Testis (tissue), 2 donors: ENCODE measurements at regions not wholly inside any gene's neighbourhood (a gene's known extent, or its start where the extent isn't known, plus 50 kb on each side); places are given as distances from the start of the nearest gene placed in this dataset.
A peak's percentile ranks its signal among the peaks of the same experiment; 100 is the strongest.

Source experiments
- DNase-seq: peaks from one replicate; pipeline ENCODE4 v3.0.0-alpha.2; 2019
- H3K27ac ChIP-seq, 2 donors: fragments of 200-600 bp; sonication (generic); one replicate each; pipeline ENCODE4 v1.5.1; 2019
- H3K27me3 ChIP-seq: fragments of 200-600 bp; sonication (generic); one replicate; pipeline ENCODE4 v1.5.1; 2019
- H3K36me3 ChIP-seq: fragments of 200-600 bp; sonication (generic); one replicate; pipeline ENCODE4 v1.5.1; 2017; ENCODE audit warnings: low read depth; ENCODE audit errors: missing control alignments
- H3K4me1 ChIP-seq: fragments of 200-600 bp; sonication (generic); one replicate; pipeline ENCODE4 v1.5.1; 2019
- H3K4me3 ChIP-seq, 2 donors: fragments of 200-600 bp; sonication (generic); one replicate each; pipeline ENCODE4 v1.5.1; 2017 to 2019
- H3K9me3 ChIP-seq: fragments of 200-600 bp; sonication (generic); one replicate; pipeline ENCODE4 v1.5.1; 2017
- POLR2A ChIP-seq: fragments of 450-650 bp; IDR thresholded peaks from one replicate; pipeline ENCODE4 v1.6.1; 2017; ENCODE audit warnings: antibody characterized with exemption, mild to moderate bottlenecking, moderate library complexity
- WGBS, 2 donors: methylation state at CpG; one replicate each; pipeline ENCODE4 v1.1.5; 2018; 5-methylcytosine and 5-hydroxymethylcytosine counted together
- intact Hi-C: fragments of 100-400 bp; cut with DNase I; formaldehyde crosslinking; loops from one replicate; pipeline ENCODE4 v1.15.1; 2023; ENCODE audit warnings: low total_unique reads
- TF ChIP-seq, protein P1 (sequence below), 3 experiments: fragments of 450-650 bp in 2 of 3; fragments of 200-600 bp in 1 of 3; sonication (generic) in 1 of 3; IDR thresholded peaks; one replicate each; pipeline ENCODE4 v1.5.1; 2016 to 2019; ENCODE audit warnings: antibody characterized with exemption in 3 of 3, mild to moderate bottlenecking in 2 of 3, moderate library complexity in 1 of 3

DNA sequence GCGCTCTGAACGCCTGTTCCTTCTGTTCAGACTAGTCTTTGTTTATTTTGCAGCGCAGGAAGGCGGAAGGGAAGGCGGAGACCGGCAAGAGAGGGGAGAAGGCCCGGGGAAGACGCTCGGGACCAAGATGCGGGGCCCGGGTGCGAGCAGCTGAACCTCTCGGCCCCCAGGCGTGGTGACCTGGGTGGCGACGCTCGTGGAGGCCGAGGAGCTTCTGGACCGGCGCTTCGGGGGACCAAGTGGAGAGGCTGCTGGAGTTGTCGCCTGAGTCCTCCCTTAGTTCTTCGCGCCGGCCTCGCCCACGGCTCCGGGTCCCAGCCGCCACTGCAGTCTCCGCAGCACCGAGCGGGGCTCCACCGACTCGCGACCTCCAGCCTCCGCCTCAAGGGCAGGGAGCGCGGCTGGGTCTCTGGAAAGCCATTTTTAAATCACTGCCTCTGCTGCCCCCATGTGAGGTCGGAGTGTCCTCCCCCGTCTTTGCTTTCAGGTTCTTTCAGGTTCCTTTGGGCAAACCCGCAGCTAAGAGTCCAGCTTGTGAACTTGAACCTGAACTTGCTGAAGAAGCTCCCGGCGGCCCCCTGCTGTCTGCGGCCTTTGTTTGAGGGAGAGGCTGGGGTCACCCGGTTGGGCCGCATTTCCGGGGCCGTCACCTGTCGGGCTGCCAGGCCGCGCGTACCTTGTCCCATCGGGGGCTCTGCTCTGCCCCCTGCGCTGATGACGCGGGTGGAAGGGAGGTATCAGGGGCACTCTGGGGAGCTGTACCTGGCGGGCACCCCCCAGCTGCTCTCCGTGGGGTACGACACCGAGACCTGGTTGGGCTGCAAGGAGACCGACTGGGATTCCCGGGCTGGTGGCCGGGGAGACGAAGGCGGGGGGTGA, 136.0 kb downstream of the KIF20B start:
- no peaks in the 10 kb centered on the region for H3K36me3 ChIP-seq
- no peaks in the 10 kb centered on the region for H3K9me3 ChIP-seq
- no peaks in the 10 kb centered on the region for H3K4me1 ChIP-seq
- intact Hi-C loops, result no loop called here
- peak overlapping the region; percentile 45 to 60 for H3K4me3 ChIP-seq
- DNase-seq, result peak; percentile 69
- H3K27me3 ChIP-seq, result no peaks in the 10 kb centered on the region
- WGBS, 2 donors, result 2 to 7% methylated on average over 28 to 55 of the region's 65 CpGs
- TF ChIP-seq POLR2A, result no peak
- TF ChIP-seq, protein P1, sequence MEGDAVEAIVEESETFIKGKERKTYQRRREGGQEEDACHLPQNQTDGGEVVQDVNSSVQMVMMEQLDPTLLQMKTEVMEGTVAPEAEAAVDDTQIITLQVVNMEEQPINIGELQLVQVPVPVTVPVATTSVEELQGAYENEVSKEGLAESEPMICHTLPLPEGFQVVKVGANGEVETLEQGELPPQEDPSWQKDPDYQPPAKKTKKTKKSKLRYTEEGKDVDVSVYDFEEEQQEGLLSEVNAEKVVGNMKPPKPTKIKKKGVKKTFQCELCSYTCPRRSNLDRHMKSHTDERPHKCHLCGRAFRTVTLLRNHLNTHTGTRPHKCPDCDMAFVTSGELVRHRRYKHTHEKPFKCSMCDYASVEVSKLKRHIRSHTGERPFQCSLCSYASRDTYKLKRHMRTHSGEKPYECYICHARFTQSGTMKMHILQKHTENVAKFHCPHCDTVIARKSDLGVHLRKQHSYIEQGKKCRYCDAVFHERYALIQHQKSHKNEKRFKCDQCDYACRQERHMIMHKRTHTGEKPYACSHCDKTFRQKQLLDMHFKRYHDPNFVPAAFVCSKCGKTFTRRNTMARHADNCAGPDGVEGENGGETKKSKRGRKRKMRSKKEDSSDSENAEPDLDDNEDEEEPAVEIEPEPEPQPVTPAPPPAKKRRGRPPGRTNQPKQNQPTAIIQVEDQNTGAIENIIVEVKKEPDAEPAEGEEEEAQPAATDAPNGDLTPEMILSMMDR (IDR thresholded peaks at IDR 0.05), result no peak
- H3K27ac ChIP-seq, result peak overlapping the region; percentile 75 to 79

DNA sequence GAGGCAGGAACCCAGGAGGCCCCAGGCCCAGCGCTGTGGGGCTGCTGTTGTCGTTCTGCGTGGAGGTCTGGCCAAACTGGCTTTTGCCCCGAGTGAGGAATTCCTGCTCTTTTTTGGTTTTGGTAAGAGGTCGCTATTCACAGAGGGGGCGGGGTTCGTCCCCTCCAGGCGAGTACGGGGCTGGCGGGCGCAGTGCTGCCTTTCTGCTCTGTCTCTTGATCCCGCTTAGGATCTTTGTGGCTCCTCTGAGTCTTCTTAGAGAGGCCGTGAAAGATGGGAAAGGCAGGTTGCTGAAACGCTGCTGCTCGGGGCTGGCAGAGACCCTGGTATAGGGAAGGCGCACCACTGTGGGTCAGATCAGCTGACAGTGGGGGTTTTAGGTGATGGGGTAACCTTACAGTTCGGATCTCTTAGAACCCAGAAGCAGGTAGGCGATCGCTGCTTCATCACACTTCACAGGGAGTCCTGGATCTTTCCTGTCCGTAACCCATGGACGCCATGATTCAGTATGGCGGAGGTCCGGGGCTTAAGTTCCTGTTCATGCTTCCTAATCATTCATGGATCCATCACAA, 136.7 kb downstream of the KIF20B start:
- peak overlapping the region; percentile 75 to 79 for H3K27ac ChIP-seq
- TF ChIP-seq POLR2A, result no peak
- TF ChIP-seq, protein P1 (IDR thresholded peaks at IDR 0.05), result no peak
- 35 to 37% methylated on average over 19 to 23 of the region's 23 CpGs for WGBS, 2 donors
- no peaks in the 10 kb centered on the region for H3K9me3 ChIP-seq
- H3K27me3 ChIP-seq, result no peaks in the 10 kb centered on the region
- peak overlapping the region; percentile 45 to 60 for H3K4me3 ChIP-seq
- H3K4me1 ChIP-seq, result no peaks in the 10 kb centered on the region
- intact Hi-C loops, result no loop called here
- peak; percentile 29 for DNase-seq
- H3K36me3 ChIP-seq, result no peaks in the 10 kb centered on the region

GRCh38 chr10:89845541-89846280, 144.3 kb downstream of the KIF20B start:
- Histone ChIP-seq H3K9me3 (no peaks in the 10 kb centered on the region), H3K4me3 (no peak overlapping the region), H3K27me3 (no peaks in the 10 kb centered on the region), H3K4me1 (no peaks in the 10 kb centered on the region), H3K27ac (no peak overlapping the region), H3K36me3 (no peaks in the 10 kb centered on the region)
- 77 to 84% methylated on average over 2 of the region's 2 CpGs for WGBS, 2 donors
- no peak for DNase-seq
- TF ChIP-seq, protein P1 (IDR thresholded peaks at IDR 0.05), result no peak
- TF ChIP-seq POLR2A, result no peak
- intact Hi-C loops, result no loop called here

GRCh38 chr10:89846281-89846630, 144.9 kb downstream of the KIF20B start:
- intact Hi-C loops, result no loop called here

More at GRCh38 chr10:89846281-89846630, 144.9 kb downstream of the KIF20B start:
- H3K4me1 ChIP-seq, result no peaks in the 10 kb centered on the region
- H3K4me3 ChIP-seq, result no peak overlapping the region
- no peaks in the 10 kb centered on the region for H3K36me3 ChIP-seq
- no peaks in the 10 kb centered on the region for H3K9me3 ChIP-seq
- no peak overlapping the region for H3K27ac ChIP-seq
- TF ChIP-seq, protein P1 (IDR thresholded peaks at IDR 0.05), result no peak
- TF ChIP-seq POLR2A, result no peak
- no peak for DNase-seq
- H3K27me3 ChIP-seq, result no peaks in the 10 kb centered on the region
